OCI-M2 (cell line): ENCODE measurements at regions not wholly inside any gene's neighbourhood (a gene's known extent, or its start where the extent isn't known, plus 50 kb on each side); places are given as distances from the start of the nearest gene placed in this dataset.

Source experiments
- DNase-seq: peaks from one replicate; lab custom pipeline; 2025; ENCODE audit not compliant: unreplicated experiment; lab: John Stamatoyannopoulos, UW

GRCh38 chr2:129699781-129700573, 279.5 kb upstream of the RAB6C start:
- no peak for DNase-seq

- DNase-seq, result no peak
Observed at GRCh38 chr2:129702416-129703176, 276.9 kb upstream of the RAB6C start.

GRCh38 chr2:129705085-129705484, 274.4 kb upstream of the RAB6C start:
- no peak for DNase-seq

- DNase-seq, result no peak
Observed at GRCh38 chr2:129707800-129708199, 271.7 kb upstream of the RAB6C start.

- no peak for DNase-seq
Observed at GRCh38 chr2:129708221-129708967, 271.1 kb upstream of the RAB6C start.

- DNase-seq, result no peak
Observed at GRCh38 chr2:129709001-129709955, 270.2 kb upstream of the RAB6C start.

- DNase-seq, result no peak
Observed at GRCh38 chr2:129709956-129710598, 269.4 kb upstream of the RAB6C start.

- DNase-seq, result no peak
Observed at GRCh38 chr2:129710670-129711495, 268.6 kb upstream of the RAB6C start.

GRCh38 chr2:129711816-129712675, 267.4 kb upstream of the RAB6C start:
- no peak for DNase-seq

- DNase-seq, result no peak
Observed at GRCh38 chr2:129712676-129712985, 266.8 kb upstream of the RAB6C start.

GRCh38 chr2:129713337-129713736, 266.1 kb upstream of the RAB6C start:
- no peak for DNase-seq

GRCh38 chr2:129716781-129717559, 262.5 kb upstream of the RAB6C start:
- DNase-seq, result no peak

GRCh38 chr2:129717560-129718130, 261.8 kb upstream of the RAB6C start:
- no peak for DNase-seq

- DNase-seq, result no peak
Observed at GRCh38 chr2:129719335-129719734, 260.1 kb upstream of the RAB6C start.

- DNase-seq, result no peak
Observed at GRCh38 chr2:129720360-129720759, 259.1 kb upstream of the RAB6C start.

- no peak for DNase-seq
Observed at GRCh38 chr2:129720761-129721160, 258.7 kb upstream of the RAB6C start.

GRCh38 chr2:129721236-129721635, 258.2 kb upstream of the RAB6C start:
- no peak for DNase-seq
